GM19452 (cell line): ENCODE measurements at regions not wholly inside any gene's neighbourhood (a gene's known extent, or its start where the extent isn't known, plus 50 kb on each side); places are given as distances from the start of the nearest gene placed in this dataset.

Source experiments
- ATAC-seq: cut with Tn5 transposase; IDR thresholded peaks from one replicate; pipeline ENCODE4 v1.9.1; 2021; ENCODE audit not compliant: unreplicated experiment

GRCh38 chr11:129268371-129268770 lies 76.2 kb upstream of the ARHGAP32 start:
- ATAC-seq = no peak

- no peak for ATAC-seq
These were observed 75.6 kb upstream of the ARHGAP32 start for GRCh38 chr11:129267716-129268115.

GRCh38 chr11:129266536-129266935 lies 74.4 kb upstream of the ARHGAP32 start:
- no peak for ATAC-seq

GRCh38 chr11:129265125-129265788 lies 73.1 kb upstream of the ARHGAP32 start:
- no peak for ATAC-seq

GRCh38 chr11:129264114-129264513 lies 72.0 kb upstream of the ARHGAP32 start:
- ATAC-seq = no peak

- ATAC-seq = no peak
These were observed 68.6 kb upstream of the ARHGAP32 start for GRCh38 chr11:129260750-129261149.

- ATAC-seq = no peak
These were observed 67.8 kb upstream of the ARHGAP32 start for GRCh38 chr11:129259931-129260348.

- no peak for ATAC-seq
These were observed 66.1 kb upstream of the ARHGAP32 start for GRCh38 chr11:129258205-129258604.

GRCh38 chr11:129257512-129257911 lies 65.4 kb upstream of the ARHGAP32 start:
- ATAC-seq = no peak

GRCh38 chr11:129252621-129253020 lies 60.5 kb upstream of the ARHGAP32 start:
- ATAC-seq = no peak

- ATAC-seq = no peak
These were observed 58.9 kb upstream of the ARHGAP32 start for GRCh38 chr11:129251067-129251466.

- ATAC-seq = no peak
These were observed 57.8 kb upstream of the ARHGAP32 start for GRCh38 chr11:129249923-129250322.

GRCh38 chr11:129249351-129249750 lies 57.2 kb upstream of the ARHGAP32 start:
- ATAC-seq = no peak

GRCh38 chr11:129248618-129249017 lies 56.5 kb upstream of the ARHGAP32 start:
- ATAC-seq = no peak

GRCh38 chr11:129247135-129247534 lies 55.0 kb upstream of the ARHGAP32 start:
- ATAC-seq = no peak

- ATAC-seq = no peak
These were observed 50.7 kb upstream of the ARHGAP32 start for GRCh38 chr11:129242855-129243254.
